SJCRH30 (cell line): ENCODE measurements at regions not wholly inside any gene's neighbourhood (a gene's known extent, or its start where the extent isn't known, plus 50 kb on each side); places are given as distances from the start of the nearest gene placed in this dataset.

Experiments
- DNase-seq, 2 experiments: peaks; one replicate each; pipeline ENCODE4 v3.0.0-alpha.2; 2015 to 2020
- H3K27ac ChIP-seq: fragments of 250-450 bp; sonication (Bioruptor Pico); 2 replicates; pipeline ENCODE4 v1.5.1; 2020; ENCODE audit warnings: mild to moderate bottlenecking, moderate library complexity
- H3K27me3 ChIP-seq: fragments of 250-450 bp; sonication (Bioruptor Pico); 2 replicates; pipeline ENCODE4 v1.5.1; 2020; ENCODE audit warnings: mild to moderate bottlenecking, moderate library complexity
- H3K36me3 ChIP-seq: fragments of 250-450 bp; sonication (Bioruptor Pico); 2 replicates; pipeline ENCODE4 v1.5.1; 2020; ENCODE audit warnings: mild to moderate bottlenecking, moderate library complexity
- H3K4me1 ChIP-seq: fragments of 250-450 bp; sonication (Bioruptor Pico); 2 replicates; pipeline ENCODE4 v1.5.1; 2020; ENCODE audit warnings: mild to moderate bottlenecking, moderate library complexity
- H3K4me3 ChIP-seq: fragments of 250-450 bp; sonication (Bioruptor Pico); 2 replicates; pipeline ENCODE4 v1.5.1; 2020; ENCODE audit warnings: mild to moderate bottlenecking, moderate library complexity
- H3K9me3 ChIP-seq: fragments of 250-450 bp; sonication (Bioruptor Pico); replicated peaks from 2 replicates; pipeline ENCODE4 v1.5.1; 2020; ENCODE audit warnings: mild to moderate bottlenecking, moderate library complexity

GRCh38 chr16:51453251-51453650 lies 302.2 kb upstream of the SALL1 start:
- Histone ChIP-seq H3K27me3 (0 out of 2 replicates have a peak, but pooled peaks cover 5% of the 10 kb centered on the region), H3K27ac (no peak overlapping the region), H3K4me3 (no peak overlapping the region), H3K36me3 (no peaks in the 10 kb centered on the region), H3K4me1 (no peaks in the 10 kb centered on the region), H3K9me3 (no peaks in the 10 kb centered on the region)
- no peak for DNase-seq

GRCh38 chr16:51450909-51451308 lies 299.8 kb upstream of the SALL1 start:
- Histone ChIP-seq H3K4me3 (no peak overlapping the region), H3K9me3 (no peaks in the 10 kb centered on the region), H3K27ac (no peak overlapping the region), H3K4me1 (no peaks in the 10 kb centered on the region), H3K27me3 (no peaks in the 10 kb centered on the region), H3K36me3 (no peaks in the 10 kb centered on the region)
- DNase-seq, result no peak

- no peaks in the 10 kb centered on the region for H3K27me3 ChIP-seq
- H3K4me3 ChIP-seq, result no peak overlapping the region
- no peak overlapping the region for H3K27ac ChIP-seq
- H3K9me3 ChIP-seq, result no peaks in the 10 kb centered on the region
- H3K4me1 ChIP-seq, result no peaks in the 10 kb centered on the region
- no peaks in the 10 kb centered on the region for H3K36me3 ChIP-seq
- no peak for DNase-seq
Measured at GRCh38 chr16:51450376-51450775, 299.3 kb upstream of the SALL1 start.

GRCh38 chr16:51449441-51449840 lies 298.4 kb upstream of the SALL1 start:
- DNase-seq, result no peak
- H3K27me3 ChIP-seq, result no peaks in the 10 kb centered on the region

DNA sequence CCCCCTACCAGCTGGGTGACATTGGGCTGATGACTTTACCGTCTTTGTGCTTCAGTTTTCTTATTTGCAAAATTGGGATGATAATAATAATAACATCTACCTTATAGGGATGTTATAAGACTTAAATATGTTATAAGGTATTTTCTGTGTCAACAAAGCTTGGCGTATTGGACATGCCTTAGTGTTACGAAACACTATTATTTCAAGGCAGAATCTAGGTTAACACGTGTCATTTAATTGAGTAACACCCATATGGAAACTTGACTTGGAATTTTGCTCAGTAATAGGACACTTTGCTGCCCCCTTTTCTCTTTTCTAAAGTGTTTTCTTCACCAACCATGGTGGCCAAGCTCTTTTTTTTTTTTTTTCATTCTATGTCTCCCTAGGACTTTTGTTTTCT lies 294.2 kb upstream of the SALL1 start:
- Histone ChIP-seq H3K4me3 (no peak overlapping the region), H3K4me1 (no peaks in the 10 kb centered on the region), H3K36me3 (no peaks in the 10 kb centered on the region), H3K9me3 (no peaks in the 10 kb centered on the region), H3K27ac (no peak overlapping the region), H3K27me3 (peaks cover 18% of the 10 kb centered on the region)
- DNase-seq, result no peak

More at GRCh38 chr16:51449441-51449840, 298.4 kb upstream of the SALL1 start:
- Histone ChIP-seq H3K36me3 (no peaks in the 10 kb centered on the region), H3K27ac (no peak overlapping the region), H3K4me1 (no peaks in the 10 kb centered on the region), H3K4me3 (no peak overlapping the region), H3K9me3 (no peaks in the 10 kb centered on the region)

- H3K4me1 ChIP-seq, result no peaks in the 10 kb centered on the region
- H3K27me3 ChIP-seq, result peaks cover 27% of the 10 kb centered on the region
Measured at GRCh38 chr16:51443934-51444333, 292.9 kb upstream of the SALL1 start.

DNA sequence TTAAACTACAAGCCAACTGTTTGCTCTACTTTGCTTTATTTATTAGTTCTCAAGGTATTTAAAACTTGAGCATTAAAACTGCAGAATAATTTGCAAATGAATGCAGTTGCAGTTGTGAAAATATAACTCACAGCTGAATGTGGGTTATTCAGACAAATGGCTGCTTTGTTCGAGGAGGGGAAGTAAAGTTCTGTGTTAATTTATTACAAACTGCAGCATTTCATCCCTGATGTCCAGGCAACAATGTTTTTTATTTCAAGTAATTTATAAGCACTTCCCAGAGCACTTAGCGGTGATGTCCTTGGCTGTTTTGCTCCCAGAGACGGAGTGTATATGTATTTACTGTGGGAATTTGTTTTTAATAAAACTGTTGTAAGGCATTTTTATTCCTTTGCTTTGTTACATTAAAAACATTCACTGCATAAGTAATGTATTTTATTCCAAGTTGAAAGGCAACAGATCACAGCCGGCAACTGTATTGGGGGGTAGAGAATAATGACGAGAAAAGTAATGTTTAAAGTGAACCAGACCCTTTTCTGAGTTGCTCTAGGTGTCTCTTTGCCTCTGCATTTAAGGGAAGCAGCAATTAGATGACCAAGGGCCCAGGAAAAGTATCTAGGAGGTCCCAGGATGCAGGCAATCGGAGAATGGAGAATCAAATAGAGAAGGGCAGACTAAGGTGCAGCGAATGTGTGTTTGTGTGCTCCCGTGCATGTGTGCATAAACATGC lies 291.2 kb upstream of the SALL1 start:
- Histone ChIP-seq H3K4me3 (no peak overlapping the region), H3K27ac (no peak overlapping the region), H3K4me1 (no peaks in the 10 kb centered on the region), H3K36me3 (no peaks in the 10 kb centered on the region), H3K27me3 (peaks cover 27% of the 10 kb centered on the region), H3K9me3 (no peaks in the 10 kb centered on the region)
- DNase-seq, result no peak

More at GRCh38 chr16:51443934-51444333, 292.9 kb upstream of the SALL1 start:
- no peak overlapping the region for H3K4me3 ChIP-seq
- no peaks in the 10 kb centered on the region for H3K9me3 ChIP-seq
- no peaks in the 10 kb centered on the region for H3K36me3 ChIP-seq
- H3K27ac ChIP-seq, result no peak overlapping the region
- no peak for DNase-seq

DNA sequence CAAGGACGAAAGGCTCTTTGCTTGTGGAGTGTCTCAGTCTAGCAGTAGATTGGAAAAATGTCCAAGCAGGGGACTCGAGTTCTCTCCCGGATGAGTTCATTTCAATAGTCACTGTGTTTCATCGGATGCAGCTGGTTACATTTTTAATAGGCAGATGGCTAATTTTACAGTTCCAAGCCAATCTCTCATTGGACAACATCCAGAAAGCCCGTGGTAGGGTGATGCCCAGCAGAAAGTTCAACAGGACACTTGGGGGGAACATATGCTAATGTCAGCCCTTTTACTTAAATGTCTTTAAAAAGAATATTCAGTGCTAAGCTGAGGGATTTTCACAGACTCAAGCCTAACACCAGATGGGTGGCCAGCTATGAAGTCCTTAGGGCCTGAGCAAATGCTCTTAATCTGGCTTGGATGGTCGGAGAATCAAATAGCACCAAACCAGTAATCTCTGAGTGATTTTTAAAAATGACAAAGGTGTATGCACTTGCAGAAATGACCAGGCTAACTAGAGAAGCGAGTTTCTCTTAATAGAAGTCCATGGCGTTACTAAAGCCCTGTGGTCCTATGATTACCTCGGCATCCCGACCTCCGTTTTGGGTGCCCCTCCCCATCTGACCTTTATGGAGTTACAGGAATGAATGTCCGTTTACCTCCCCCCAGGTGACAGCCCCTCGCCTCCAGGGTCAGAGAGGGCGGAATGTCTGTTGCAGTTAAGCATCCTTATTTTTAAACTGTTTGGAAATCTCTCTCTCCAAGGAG lies 289.2 kb upstream of the SALL1 start:
- H3K27me3 ChIP-seq, result peaks cover 27% of the 10 kb centered on the region
- H3K27ac ChIP-seq, result no peak overlapping the region
- no peaks in the 10 kb centered on the region for H3K9me3 ChIP-seq
- H3K36me3 ChIP-seq, result no peaks in the 10 kb centered on the region
- no peaks in the 10 kb centered on the region for H3K4me1 ChIP-seq
- DNase-seq, result no peak
- no peak overlapping the region for H3K4me3 ChIP-seq

DNA sequence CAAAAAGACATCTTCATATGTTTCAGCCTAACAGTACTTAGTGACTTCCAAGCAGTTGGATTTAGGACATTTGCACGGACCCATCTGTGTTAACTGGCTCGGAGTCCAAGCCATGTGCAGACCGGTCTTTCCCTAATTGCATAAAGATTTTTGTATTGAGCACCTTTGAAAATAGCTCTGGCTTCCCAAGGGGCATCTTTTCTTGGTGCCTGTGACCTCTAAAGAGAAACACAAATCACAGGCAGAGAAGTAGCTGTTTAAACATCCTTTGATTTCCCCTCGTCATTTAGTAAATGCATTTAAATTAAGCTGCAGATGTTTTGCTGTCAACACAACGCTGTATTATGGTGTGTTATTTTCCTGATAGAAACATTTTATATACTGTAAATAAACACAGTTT lies 288.2 kb upstream of the SALL1 start:
- H3K9me3 ChIP-seq, result no peaks in the 10 kb centered on the region
- no peaks in the 10 kb centered on the region for H3K4me1 ChIP-seq
- no peak overlapping the region for H3K4me3 ChIP-seq
- peaks cover 27% of the 10 kb centered on the region for H3K27me3 ChIP-seq
- DNase-seq, result no peak
- H3K36me3 ChIP-seq, result no peaks in the 10 kb centered on the region
- H3K27ac ChIP-seq, result no peak overlapping the region

- no peak overlapping the region for H3K4me3 ChIP-seq
- no peaks in the 10 kb centered on the region for H3K9me3 ChIP-seq
- no peaks in the 10 kb centered on the region for H3K36me3 ChIP-seq
- H3K27me3 ChIP-seq, result peaks cover 16% of the 10 kb centered on the region
- no peak for DNase-seq
- H3K4me1 ChIP-seq, result no peaks in the 10 kb centered on the region; the same call in 1 of the 2 replicates
- H3K27ac ChIP-seq, result no peak overlapping the region
Measured at GRCh38 chr16:51436742-51437141, 285.7 kb upstream of the SALL1 start.

DNA sequence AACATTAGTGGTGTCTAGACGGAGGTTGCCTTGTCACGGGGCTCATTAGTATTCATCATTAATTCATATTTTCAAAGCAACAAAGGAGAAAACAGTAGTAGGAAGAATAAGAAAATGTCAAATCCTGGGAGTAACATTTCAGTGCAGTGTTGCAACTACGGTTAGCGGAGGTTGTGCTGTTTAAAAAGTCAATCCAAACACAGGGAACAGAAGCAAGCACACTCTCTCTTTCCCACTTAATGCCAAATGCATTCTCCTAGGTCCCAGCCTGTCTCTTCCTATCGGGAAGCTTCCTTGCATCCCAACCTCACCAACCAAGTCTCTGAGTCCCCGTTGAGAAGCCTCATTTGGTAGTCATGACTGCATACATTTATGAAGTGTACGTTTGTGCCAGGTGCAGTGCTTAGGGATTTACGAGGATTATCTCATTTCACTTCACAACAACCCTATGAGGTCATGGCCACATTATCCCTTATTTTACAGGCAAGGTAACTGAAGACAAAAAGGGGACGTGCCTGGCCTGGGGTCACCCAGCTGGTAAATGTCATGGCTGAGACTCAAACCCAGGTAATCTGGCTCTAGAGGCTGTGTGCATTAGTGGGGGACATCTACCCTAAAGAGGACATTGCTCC lies 283.6 kb upstream of the SALL1 start:
- no peak for DNase-seq
- H3K27me3 ChIP-seq, result peaks cover 5% of the 10 kb centered on the region
- no peak overlapping the region for H3K27ac ChIP-seq
- no peaks in the 10 kb centered on the region for H3K9me3 ChIP-seq
- no peak overlapping the region for H3K4me3 ChIP-seq
- peaks cover 6% of the 10 kb centered on the region; the same call in 1 of the 2 replicates for H3K4me1 ChIP-seq
- no peaks in the 10 kb centered on the region for H3K36me3 ChIP-seq

GRCh38 chr16:51433599-51433998 lies 282.5 kb upstream of the SALL1 start:
- Histone ChIP-seq H3K4me1 (peaks cover 6% of the 10 kb centered on the region; the same call in 1 of the 2 replicates), H3K27ac (no peak overlapping the region), H3K27me3 (no peaks in the 10 kb centered on the region), H3K4me3 (no peak overlapping the region), H3K36me3 (no peaks in the 10 kb centered on the region), H3K9me3 (no peaks in the 10 kb centered on the region)
- no peak for DNase-seq

- DNase-seq, result peak; percentile 35 to 44
- Histone ChIP-seq H3K27ac (no peak overlapping the region), H3K36me3 (no peaks in the 10 kb centered on the region), H3K9me3 (no peaks in the 10 kb centered on the region), H3K4me3 (no peak overlapping the region), H3K27me3 (no peaks in the 10 kb centered on the region), H3K4me1 (peaks cover 6% of the 10 kb centered on the region; the same call in 1 of the 2 replicates)
Measured at GRCh38 chr16:51431517-51432241, 280.6 kb upstream of the SALL1 start.

DNA sequence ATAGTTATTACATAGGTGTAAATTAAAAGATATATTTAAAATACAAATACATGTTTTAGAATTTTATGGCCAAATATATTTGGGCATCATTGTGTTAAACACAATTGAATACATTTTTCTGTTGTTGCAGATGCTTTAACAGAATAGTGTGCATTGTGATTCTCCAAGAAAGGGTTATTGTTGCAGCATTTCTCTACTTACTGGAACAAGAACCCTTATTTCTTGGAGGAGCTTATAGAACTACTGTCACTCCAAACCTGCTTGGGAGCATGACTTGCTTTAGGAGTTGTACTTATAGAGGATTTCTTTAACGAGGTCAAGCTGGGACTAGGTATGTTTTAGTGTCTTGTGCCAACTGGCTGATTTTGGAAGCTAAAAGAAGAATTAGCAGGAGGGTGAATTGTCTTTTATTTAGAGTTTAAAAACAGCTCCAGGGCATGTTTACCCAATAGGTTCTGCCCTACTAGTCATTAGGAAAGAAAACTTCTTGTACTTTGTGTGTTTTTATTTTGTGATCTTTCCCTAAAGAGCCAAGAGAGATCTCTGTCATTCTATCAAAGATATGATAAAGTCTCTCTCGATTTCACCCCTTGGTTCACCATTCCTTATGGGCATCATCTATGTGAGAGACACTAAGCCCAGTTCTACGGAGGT lies 279.8 kb upstream of the SALL1 start:
- H3K36me3 ChIP-seq, result no peaks in the 10 kb centered on the region
- no peaks in the 10 kb centered on the region for H3K27me3 ChIP-seq
- no peak overlapping the region for H3K27ac ChIP-seq
- H3K4me1 ChIP-seq, result peaks cover 6% of the 10 kb centered on the region; the same call in 1 of the 2 replicates
- no peaks in the 10 kb centered on the region for H3K9me3 ChIP-seq
- no peak overlapping the region for H3K4me3 ChIP-seq
- DNase-seq, result no peak
